ENCODE measurements at regions not wholly inside any gene's neighbourhood (a gene's known extent, or its start where the extent isn't known, plus 50 kb on each side); places are given as distances from the start of the nearest gene placed in this dataset.

DNA sequence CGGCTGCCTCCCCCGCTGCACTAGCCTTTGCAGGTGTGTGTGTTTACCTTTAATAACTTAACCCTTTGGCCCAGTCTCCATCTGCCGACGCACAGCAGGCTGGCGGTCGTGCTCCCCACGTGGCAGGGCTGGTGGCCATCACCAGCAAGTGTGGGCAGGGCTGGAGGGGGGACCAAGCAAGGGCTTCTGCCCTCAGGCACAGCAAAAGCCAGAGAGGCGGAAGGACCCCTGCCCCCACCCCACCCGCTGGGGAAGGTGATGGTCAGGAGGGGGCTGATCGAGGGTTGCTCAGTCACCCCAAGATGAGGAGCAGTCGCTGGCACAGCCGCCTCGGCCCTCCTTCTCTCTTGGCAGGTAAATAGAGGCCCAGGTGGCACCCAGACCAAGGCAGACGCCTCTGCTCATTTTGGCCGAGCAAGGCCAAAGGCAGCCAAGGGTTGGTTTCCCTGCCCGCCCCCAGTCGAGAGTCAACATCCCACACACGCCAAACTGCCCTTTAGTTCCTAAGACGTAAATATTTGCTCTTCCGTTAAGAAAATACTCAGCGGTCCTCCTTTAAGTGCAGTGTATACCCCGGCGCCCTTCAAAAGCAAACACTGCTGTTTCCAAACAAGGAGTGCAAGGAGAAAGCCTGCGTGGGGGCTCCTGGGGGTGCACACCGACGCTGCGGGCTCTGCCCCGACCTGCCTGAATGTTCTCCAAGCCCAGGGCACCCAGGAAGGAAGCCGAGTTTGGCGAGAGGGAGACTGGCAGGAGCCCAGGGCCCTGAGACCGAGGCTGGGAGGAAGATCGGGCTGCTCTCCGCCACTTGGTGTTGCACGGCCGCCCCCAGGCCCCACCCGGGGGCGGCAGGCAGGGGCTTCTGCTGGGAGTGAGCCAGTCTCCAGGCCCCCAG, 82.7 kb downstream of the SIK1 start:
- Histone ChIP-seq H3K4me1 (peaks cover 68% of the 10 kb centered on the region), H3K4me2 (peak overlapping the region; percentile 72), H3K27ac (peak overlapping the region; percentile 100), H3K9me3 (no peaks in the 10 kb centered on the region), H3K4me3 (peak overlapping the region; percentile 10; the same call in 1 of the 3 replicates)
- ChIA-PET POLR2A (interaction anchor here (1.2 to 2.4 kb wide), 3 partner anchors 11 to 266 kb away, joined by 3 to 37 read pairs (median 7); no protein-coding TSS in a partner anchor), CTCF (interaction anchor here (0.6 to 1.6 kb wide), 5 partner anchors 9 to 302 kb away, joined by 3 to 6 read pairs (median 3); no protein-coding TSS in a partner anchor)
- FAIRE-seq (no peak), ATAC-seq (peak; percentile 21 to 53; a peak in 5 of 6 replicates), DNase-seq (ENCODE audit: low read depth in 1 of 2, low spot score in 1 of 2) (peak; percentile 31 to 94)
- 0% methylated on average over 10 of the region's 37 CpGs for WGBS (ENCODE audit: missing lambda C conversion rate)
- TF ChIP-seq NPAS2 (CRISPR knock-in tag; IDR thresholded peaks at IDR 0.05; ENCODE audit: borderline replicate concordance) (peak; percentile 64), ZSCAN20 (CRISPR knock-in tag; IDR thresholded peaks at IDR 0.05) (no peak), TFCP2L1 (CRISPR knock-in tag; IDR thresholded peaks at IDR 0.05) (no peak), HEYL (CRISPR knock-in tag; IDR thresholded peaks at IDR 0.05) (peak; percentile 78), HDAC2 (IDR thresholded peaks at IDR 0.05) (no peak), PHF8 (IDR thresholded peaks at IDR 0.05; ENCODE audit: borderline replicate concordance, low read depth) (no peak), EHF (CRISPR knock-in tag; IDR thresholded peaks at IDR 0.05) (peak; percentile 85), JUN (IDR thresholded peaks at IDR 0.05) (peak in 1 of 2 experiments; percentile 78; a peak in 4 of 5 replicates), KDM5A (IDR thresholded peaks at IDR 0.05) (no peak), FOXS1 (CRISPR knock-in tag; IDR thresholded peaks at IDR 0.05) (peak; percentile 40), FOSL2 (IDR thresholded peaks at IDR 0.05) (no peak), FOSL2 (CRISPR knock-in tag; IDR thresholded peaks at IDR 0.05) (peak; percentile 33), EP300 (IDR thresholded peaks at IDR 0.05) (peak; percentile 93 to 95), ZNF302 (CRISPR knock-in tag; IDR thresholded peaks at IDR 0.05) (peak; percentile 68; the same call in 1 of the 2 replicates), RNF2 (IDR thresholded peaks at IDR 0.05; ENCODE audit: borderline replicate concordance, low read depth) (no peak), MAFK (IDR thresholded peaks at IDR 0.05; ENCODE audit: partially characterized antibody) (no peak), GATA3 (IDR thresholded peaks at IDR 0.05; ENCODE audit: borderline replicate concordance) (peak; percentile 90), EHMT2 (IDR thresholded peaks at IDR 0.05; ENCODE audit: low read depth) (no peak), HOXA7 (CRISPR knock-in tag; IDR thresholded peaks at IDR 0.05) (no peak; the same call in none of the 2 replicates), CEBPB (IDR thresholded peaks at IDR 0.05) (peak in 1 of 2 experiments; percentile 44; a peak in 1 of 4 replicates), NR3C1 (IDR thresholded peaks at IDR 0.05) (no peak), SMC3 (IDR thresholded peaks at IDR 0.05) (peak; percentile 37; the same call in 2 of the 3 replicates), HOXB13 (CRISPR knock-in tag; IDR thresholded peaks at IDR 0.05; ENCODE audit: low read depth) (peak; percentile 92; the same call in 1 of the 2 replicates)
- TF ChIP-seq, protein P1, sequence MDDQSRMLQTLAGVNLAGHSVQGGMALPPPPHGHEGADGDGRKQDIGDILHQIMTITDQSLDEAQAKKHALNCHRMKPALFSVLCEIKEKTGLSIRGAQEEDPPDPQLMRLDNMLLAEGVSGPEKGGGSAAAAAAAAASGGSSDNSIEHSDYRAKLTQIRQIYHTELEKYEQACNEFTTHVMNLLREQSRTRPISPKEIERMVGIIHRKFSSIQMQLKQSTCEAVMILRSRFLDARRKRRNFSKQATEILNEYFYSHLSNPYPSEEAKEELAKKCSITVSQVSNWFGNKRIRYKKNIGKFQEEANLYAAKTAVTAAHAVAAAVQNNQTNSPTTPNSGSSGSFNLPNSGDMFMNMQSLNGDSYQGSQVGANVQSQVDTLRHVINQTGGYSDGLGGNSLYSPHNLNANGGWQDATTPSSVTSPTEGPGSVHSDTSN (IDR thresholded peaks at IDR 0.05) = peak; percentile 59
- TF ChIP-seq, protein P2, sequence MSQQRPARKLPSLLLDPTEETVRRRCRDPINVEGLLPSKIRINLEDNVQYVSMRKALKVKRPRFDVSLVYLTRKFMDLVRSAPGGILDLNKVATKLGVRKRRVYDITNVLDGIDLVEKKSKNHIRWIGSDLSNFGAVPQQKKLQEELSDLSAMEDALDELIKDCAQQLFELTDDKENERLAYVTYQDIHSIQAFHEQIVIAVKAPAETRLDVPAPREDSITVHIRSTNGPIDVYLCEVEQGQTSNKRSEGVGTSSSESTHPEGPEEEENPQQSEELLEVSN (IDR thresholded peaks at IDR 0.05; ENCODE audit: borderline replicate concordance, low read depth) = peak; percentile 64
- TF ChIP-seq, protein P3, sequence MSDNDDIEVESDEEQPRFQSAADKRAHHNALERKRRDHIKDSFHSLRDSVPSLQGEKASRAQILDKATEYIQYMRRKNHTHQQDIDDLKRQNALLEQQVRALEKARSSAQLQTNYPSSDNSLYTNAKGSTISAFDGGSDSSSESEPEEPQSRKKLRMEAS (IDR thresholded peaks at IDR 0.05) = peak; percentile 74; the same call in 1 of the 2 replicates
- TF ChIP-seq, protein P4, sequence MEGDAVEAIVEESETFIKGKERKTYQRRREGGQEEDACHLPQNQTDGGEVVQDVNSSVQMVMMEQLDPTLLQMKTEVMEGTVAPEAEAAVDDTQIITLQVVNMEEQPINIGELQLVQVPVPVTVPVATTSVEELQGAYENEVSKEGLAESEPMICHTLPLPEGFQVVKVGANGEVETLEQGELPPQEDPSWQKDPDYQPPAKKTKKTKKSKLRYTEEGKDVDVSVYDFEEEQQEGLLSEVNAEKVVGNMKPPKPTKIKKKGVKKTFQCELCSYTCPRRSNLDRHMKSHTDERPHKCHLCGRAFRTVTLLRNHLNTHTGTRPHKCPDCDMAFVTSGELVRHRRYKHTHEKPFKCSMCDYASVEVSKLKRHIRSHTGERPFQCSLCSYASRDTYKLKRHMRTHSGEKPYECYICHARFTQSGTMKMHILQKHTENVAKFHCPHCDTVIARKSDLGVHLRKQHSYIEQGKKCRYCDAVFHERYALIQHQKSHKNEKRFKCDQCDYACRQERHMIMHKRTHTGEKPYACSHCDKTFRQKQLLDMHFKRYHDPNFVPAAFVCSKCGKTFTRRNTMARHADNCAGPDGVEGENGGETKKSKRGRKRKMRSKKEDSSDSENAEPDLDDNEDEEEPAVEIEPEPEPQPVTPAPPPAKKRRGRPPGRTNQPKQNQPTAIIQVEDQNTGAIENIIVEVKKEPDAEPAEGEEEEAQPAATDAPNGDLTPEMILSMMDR (IDR thresholded peaks at IDR 0.05) = no peak
- TF ChIP-seq, protein P5, sequence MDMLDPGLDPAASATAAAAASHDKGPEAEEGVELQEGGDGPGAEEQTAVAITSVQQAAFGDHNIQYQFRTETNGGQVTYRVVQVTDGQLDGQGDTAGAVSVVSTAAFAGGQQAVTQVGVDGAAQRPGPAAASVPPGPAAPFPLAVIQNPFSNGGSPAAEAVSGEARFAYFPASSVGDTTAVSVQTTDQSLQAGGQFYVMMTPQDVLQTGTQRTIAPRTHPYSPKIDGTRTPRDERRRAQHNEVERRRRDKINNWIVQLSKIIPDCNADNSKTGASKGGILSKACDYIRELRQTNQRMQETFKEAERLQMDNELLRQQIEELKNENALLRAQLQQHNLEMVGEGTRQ (IDR thresholded peaks at IDR 0.05) = no peak
- TF ChIP-seq, protein P6, sequence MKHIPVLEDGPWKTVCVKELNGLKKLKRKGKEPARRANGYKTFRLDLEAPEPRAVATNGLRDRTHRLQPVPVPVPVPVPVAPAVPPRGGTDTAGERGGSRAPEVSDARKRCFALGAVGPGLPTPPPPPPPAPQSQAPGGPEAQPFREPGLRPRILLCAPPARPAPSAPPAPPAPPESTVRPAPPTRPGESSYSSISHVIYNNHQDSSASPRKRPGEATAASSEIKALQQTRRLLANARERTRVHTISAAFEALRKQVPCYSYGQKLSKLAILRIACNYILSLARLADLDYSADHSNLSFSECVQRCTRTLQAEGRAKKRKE (CRISPR knock-in tag; IDR thresholded peaks at IDR 0.05; ENCODE audit: low read depth) = peak; percentile 56
- TF ChIP-seq, protein P7, sequence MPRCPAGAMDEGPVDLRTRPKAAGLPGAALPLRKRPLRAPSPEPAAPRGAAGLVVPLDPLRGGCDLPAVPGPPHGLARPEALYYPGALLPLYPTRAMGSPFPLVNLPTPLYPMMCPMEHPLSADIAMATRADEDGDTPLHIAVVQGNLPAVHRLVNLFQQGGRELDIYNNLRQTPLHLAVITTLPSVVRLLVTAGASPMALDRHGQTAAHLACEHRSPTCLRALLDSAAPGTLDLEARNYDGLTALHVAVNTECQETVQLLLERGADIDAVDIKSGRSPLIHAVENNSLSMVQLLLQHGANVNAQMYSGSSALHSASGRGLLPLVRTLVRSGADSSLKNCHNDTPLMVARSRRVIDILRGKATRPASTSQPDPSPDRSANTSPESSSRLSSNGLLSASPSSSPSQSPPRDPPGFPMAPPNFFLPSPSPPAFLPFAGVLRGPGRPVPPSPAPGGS (IDR thresholded peaks at IDR 0.05) = peak; percentile 86
- TF ChIP-seq, protein P8, sequence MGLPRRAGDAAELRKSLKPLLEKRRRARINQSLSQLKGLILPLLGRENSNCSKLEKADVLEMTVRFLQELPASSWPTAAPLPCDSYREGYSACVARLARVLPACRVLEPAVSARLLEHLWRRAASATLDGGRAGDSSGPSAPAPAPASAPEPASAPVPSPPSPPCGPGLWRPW (IDR thresholded peaks at IDR 0.05) = no peak
